Left renal cortex interstitium (tissue), 4 donors: ENCODE measurements at regions not wholly inside any gene's neighbourhood (a gene's known extent, or its start where the extent isn't known, plus 50 kb on each side); places are given as distances from the start of the nearest gene placed in this dataset.

Source experiments
- DNase-seq, 4 donors: peaks; one replicate each; pipeline ENCODE4 v3.0.0-alpha.2; 2013; ENCODE audit warnings: low read depth in 4 of 4, low spot score in 2 of 4, missing footprints in 1 of 4

GRCh38 chr2:39608686-39609441 is 56.9 kb upstream of the TMEM178A start:
- DNase-seq, result no peak

DNA sequence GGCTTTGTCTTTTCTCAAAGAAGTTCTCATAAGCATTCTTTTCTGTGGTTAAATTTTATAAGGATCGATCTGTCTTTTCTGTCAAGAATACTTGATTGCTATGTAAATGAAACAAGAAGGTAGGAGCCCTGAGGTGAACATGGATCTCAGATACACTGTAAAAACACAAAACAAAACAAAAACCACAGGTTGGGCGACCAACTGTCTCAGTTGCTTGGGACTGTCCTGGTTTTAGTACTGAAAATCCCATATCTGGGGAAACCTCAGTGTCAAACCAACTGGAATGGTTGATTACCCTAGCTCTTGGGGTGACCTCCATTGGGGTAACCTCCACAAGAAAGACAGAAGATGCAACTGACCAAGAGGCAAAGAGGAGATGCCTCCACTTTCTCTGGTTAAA is 55.8 kb upstream of the TMEM178A start:
- no peak for DNase-seq

DNA sequence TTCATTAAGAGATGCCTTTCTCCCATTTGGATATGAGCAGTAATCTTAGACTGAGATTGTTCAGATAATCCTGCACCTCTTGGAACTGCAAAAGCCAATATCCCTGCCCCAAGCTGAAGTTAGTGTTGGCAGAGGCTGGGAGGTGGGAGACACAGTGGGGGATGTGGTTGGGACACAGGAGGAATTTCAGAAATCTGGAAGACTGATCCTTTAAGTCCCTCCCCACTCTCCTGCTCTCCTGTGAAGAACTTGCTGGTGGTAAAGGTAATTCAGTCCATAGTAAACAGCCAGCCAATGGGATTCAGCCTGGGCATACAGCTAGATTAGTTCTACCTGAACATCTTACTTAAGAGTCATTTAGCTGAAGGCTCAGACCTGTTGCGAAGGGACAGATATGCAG is 50.0 kb upstream of the TMEM178A start:
- DNase-seq, result no peak
